Neural cell (in vitro differentiated cells): ENCODE measurements at regions not wholly inside any gene's neighbourhood (a gene's known extent, or its start where the extent isn't known, plus 50 kb on each side); places are given as distances from the start of the nearest gene placed in this dataset.

Source experiments
- H2AFZ ChIP-seq: fragments of 200-600, 300-800 bp; sonication (generic), shearing (Covaris generic); 2 replicates; pipeline ENCODE4 v1.6.0; 2014; ENCODE audit warnings: low read depth, mild to moderate bottlenecking, antibody characterized with exemption, low read length, moderate library complexity
- H3F3A ChIP-seq: fragments of 200-600 bp; shearing (Covaris generic); 2 replicates; pipeline ENCODE4 v1.6.1; 2016; ENCODE audit warnings: mild to moderate bottlenecking, moderate library complexity, mixed read lengths, antibody characterized with exemption, low read length; ENCODE audit not compliant: insufficient read depth, poor library complexity, severe bottlenecking
- H3K27ac ChIP-seq: fragments of 200-600, 300-800 bp; sonication (generic), shearing (Covaris generic); 2 replicates; pipeline ENCODE4 v1.5.1; 2014; ENCODE audit warnings: mild to moderate bottlenecking, low read length, moderate library complexity
- H3K27me3 ChIP-seq: fragments of 300-800, 200-600 bp; sonication (generic), shearing (Covaris generic); 2 replicates; pipeline ENCODE4 v1.6.0; 2014; ENCODE audit warnings: mild to moderate bottlenecking, low read depth, low read length, moderate library complexity; ENCODE audit not compliant: insufficient read depth
- H3K36me3 ChIP-seq: fragments of 300-800, 200-600 bp; sonication (generic), shearing (Covaris generic); 2 replicates; pipeline ENCODE4 v1.5.1; 2014; ENCODE audit warnings: mild to moderate bottlenecking, antibody characterized with exemption, low read length, moderate library complexity; ENCODE audit not compliant: insufficient read depth
- H3K4me2 ChIP-seq: fragments of 300-800, 200-600 bp; sonication (generic), shearing (Covaris generic); 2 replicates; pipeline ENCODE4 v1.6.0; 2014; ENCODE audit warnings: mild to moderate bottlenecking, low read length
- H3K4me3 ChIP-seq: fragments of 300-800, 200-600 bp; sonication (generic), shearing (Covaris generic); 2 replicates; pipeline ENCODE4 v1.5.1; 2014; ENCODE audit warnings: mild to moderate bottlenecking, low read length, moderate library complexity
- H3K79me2 ChIP-seq: fragments of 200-600 bp; shearing (Covaris generic); replicated peaks from 2 replicates; pipeline ENCODE4 v1.6.0; 2014; ENCODE audit warnings: mild to moderate bottlenecking, low read length, moderate library complexity; ENCODE audit not compliant: insufficient read depth
- H3K9ac ChIP-seq: fragments of 300-800, 200-600 bp; sonication (generic), shearing (Covaris generic); 2 replicates; pipeline ENCODE4 v1.6.1; 2016; ENCODE audit warnings: mild to moderate bottlenecking, low read length, mixed read lengths
- H3K9me2 ChIP-seq: fragments of 200-600 bp; shearing (Covaris generic); 2 replicates; pipeline ENCODE4 v1.6.1; 2016; ENCODE audit warnings: mild to moderate bottlenecking, low read length, mixed read lengths; ENCODE audit not compliant: insufficient read depth
- H3K9me3 ChIP-seq: fragments of 200-600, 300-800 bp; sonication (generic), shearing (Covaris generic); 2 replicates; pipeline ENCODE4 v1.6.1; 2016; ENCODE audit warnings: mild to moderate bottlenecking, mixed run types, low read length, moderate library complexity, mixed read lengths
- H4K20me1 ChIP-seq: fragments of 200-600 bp; shearing (Covaris generic); 2 replicates; pipeline ENCODE4 v1.6.1; 2016; ENCODE audit warnings: mild to moderate bottlenecking, mixed run types; ENCODE audit not compliant: insufficient read depth
- EP300 ChIP-seq: fragments of 450-650 bp; conservative IDR thresholded peaks from 2 replicates; pipeline ENCODE4 v1.6.1; 2014; ENCODE audit warnings: antibody characterized with exemption, mild to moderate bottlenecking, moderate library complexity; ENCODE audit not compliant: poor library complexity, severe bottlenecking
- EZH2 ChIP-seq: fragments of 200-600, 300-800 bp; shearing (Covaris generic), sonication (generic); IDR thresholded peaks from 2 replicates; pipeline ENCODE4 v1.6.1; 2014; ENCODE audit warnings: antibody characterized with exemption, low read length, borderline replicate concordance, mild to moderate bottlenecking; ENCODE audit not compliant: insufficient read depth, poor library complexity, severe bottlenecking
- MXI1 ChIP-seq: fragments of 450-650 bp; conservative IDR thresholded peaks from 2 replicates; pipeline ENCODE4 v1.6.1; 2014; ENCODE audit warnings: antibody characterized with exemption, mild to moderate bottlenecking; ENCODE audit not compliant: poor library complexity, severe bottlenecking
- POLR2AphosphoS5 ChIP-seq: IDR thresholded peaks from 2 replicates; pipeline ENCODE4 v1.6.1; 2012
- RAD21 ChIP-seq: fragments of 450-650 bp; conservative IDR thresholded peaks from 2 replicates; pipeline ENCODE4 v1.6.1; 2014; ENCODE audit warnings: antibody characterized with exemption, mild to moderate bottlenecking, moderate library complexity
- SMC3 ChIP-seq: fragments of 450-650 bp; conservative IDR thresholded peaks from 2 replicates; pipeline ENCODE4 v1.6.1; 2014; ENCODE audit warnings: antibody characterized with exemption, mild to moderate bottlenecking, moderate library complexity; ENCODE audit not compliant: poor library complexity
- TAF1 ChIP-seq: IDR thresholded peaks from 2 replicates; pipeline ENCODE4 v1.6.1; 2012; ENCODE audit warnings: low read depth
- TF ChIP-seq, protein P1 (sequence below): IDR thresholded peaks from 2 replicates; pipeline ENCODE4 v1.6.1; 2012; ENCODE audit warnings: borderline replicate concordance
- TF ChIP-seq, protein P2 (sequence below): fragments of 450-650 bp; IDR thresholded peaks from 2 replicates; pipeline ENCODE4 v1.5.1; 2014; ENCODE audit warnings: antibody characterized with exemption, mild to moderate bottlenecking, moderate library complexity; ENCODE audit not compliant: poor library complexity, severe bottlenecking

DNA sequence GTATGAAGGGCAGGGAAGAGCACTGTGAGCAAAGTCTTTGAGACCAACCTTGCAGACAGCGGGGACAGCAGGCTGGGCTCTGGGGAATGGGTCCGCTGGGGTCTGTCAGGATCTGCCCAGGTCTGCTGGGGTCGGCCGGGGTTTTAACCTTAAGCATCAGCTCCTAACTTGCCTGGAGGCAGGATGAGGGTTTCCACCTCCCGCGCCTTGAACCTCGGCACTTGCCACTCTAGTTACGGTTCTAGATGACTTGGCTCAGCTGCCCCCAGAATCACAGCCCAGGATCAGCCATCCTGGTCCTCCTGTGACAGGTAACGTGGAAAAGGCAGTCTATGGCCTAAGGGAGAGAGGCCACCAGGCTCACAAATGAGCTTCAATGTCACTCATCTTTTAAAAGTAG is 50.4 kb upstream of the CACUL1 start:
- TF ChIP-seq TAF1 (no peak), RAD21 (no peak), MXI1 (no peak), EZH2 (no peak), POLR2AphosphoS5 (no peak), SMC3 (no peak), EP300 (no peak)
- TF ChIP-seq, protein P1, sequence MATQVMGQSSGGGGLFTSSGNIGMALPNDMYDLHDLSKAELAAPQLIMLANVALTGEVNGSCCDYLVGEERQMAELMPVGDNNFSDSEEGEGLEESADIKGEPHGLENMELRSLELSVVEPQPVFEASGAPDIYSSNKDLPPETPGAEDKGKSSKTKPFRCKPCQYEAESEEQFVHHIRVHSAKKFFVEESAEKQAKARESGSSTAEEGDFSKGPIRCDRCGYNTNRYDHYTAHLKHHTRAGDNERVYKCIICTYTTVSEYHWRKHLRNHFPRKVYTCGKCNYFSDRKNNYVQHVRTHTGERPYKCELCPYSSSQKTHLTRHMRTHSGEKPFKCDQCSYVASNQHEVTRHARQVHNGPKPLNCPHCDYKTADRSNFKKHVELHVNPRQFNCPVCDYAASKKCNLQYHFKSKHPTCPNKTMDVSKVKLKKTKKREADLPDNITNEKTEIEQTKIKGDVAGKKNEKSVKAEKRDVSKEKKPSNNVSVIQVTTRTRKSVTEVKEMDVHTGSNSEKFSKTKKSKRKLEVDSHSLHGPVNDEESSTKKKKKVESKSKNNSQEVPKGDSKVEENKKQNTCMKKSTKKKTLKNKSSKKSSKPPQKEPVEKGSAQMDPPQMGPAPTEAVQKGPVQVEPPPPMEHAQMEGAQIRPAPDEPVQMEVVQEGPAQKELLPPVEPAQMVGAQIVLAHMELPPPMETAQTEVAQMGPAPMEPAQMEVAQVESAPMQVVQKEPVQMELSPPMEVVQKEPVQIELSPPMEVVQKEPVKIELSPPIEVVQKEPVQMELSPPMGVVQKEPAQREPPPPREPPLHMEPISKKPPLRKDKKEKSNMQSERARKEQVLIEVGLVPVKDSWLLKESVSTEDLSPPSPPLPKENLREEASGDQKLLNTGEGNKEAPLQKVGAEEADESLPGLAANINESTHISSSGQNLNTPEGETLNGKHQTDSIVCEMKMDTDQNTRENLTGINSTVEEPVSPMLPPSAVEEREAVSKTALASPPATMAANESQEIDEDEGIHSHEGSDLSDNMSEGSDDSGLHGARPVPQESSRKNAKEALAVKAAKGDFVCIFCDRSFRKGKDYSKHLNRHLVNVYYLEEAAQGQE = no peak
- TF ChIP-seq, protein P2, sequence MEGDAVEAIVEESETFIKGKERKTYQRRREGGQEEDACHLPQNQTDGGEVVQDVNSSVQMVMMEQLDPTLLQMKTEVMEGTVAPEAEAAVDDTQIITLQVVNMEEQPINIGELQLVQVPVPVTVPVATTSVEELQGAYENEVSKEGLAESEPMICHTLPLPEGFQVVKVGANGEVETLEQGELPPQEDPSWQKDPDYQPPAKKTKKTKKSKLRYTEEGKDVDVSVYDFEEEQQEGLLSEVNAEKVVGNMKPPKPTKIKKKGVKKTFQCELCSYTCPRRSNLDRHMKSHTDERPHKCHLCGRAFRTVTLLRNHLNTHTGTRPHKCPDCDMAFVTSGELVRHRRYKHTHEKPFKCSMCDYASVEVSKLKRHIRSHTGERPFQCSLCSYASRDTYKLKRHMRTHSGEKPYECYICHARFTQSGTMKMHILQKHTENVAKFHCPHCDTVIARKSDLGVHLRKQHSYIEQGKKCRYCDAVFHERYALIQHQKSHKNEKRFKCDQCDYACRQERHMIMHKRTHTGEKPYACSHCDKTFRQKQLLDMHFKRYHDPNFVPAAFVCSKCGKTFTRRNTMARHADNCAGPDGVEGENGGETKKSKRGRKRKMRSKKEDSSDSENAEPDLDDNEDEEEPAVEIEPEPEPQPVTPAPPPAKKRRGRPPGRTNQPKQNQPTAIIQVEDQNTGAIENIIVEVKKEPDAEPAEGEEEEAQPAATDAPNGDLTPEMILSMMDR = no peak
- H3K79me2 ChIP-seq = no peaks in the 10 kb centered on the region
- no peaks in the 10 kb centered on the region for H3F3A ChIP-seq
- H3K27me3 ChIP-seq = no peaks in the 10 kb centered on the region
- no peak overlapping the region for H3K9ac ChIP-seq
- no peak overlapping the region for H3K27ac ChIP-seq
- no peak overlapping the region for H2AFZ ChIP-seq
- H3K9me2 ChIP-seq = no peaks in the 10 kb centered on the region
- H3K9me3 ChIP-seq = no peaks in the 10 kb centered on the region
- H3K4me3 ChIP-seq = no peak overlapping the region
- no peak overlapping the region for H3K4me2 ChIP-seq
- H4K20me1 ChIP-seq = no peaks in the 10 kb centered on the region
- H3K36me3 ChIP-seq = no peaks in the 10 kb centered on the region

DNA sequence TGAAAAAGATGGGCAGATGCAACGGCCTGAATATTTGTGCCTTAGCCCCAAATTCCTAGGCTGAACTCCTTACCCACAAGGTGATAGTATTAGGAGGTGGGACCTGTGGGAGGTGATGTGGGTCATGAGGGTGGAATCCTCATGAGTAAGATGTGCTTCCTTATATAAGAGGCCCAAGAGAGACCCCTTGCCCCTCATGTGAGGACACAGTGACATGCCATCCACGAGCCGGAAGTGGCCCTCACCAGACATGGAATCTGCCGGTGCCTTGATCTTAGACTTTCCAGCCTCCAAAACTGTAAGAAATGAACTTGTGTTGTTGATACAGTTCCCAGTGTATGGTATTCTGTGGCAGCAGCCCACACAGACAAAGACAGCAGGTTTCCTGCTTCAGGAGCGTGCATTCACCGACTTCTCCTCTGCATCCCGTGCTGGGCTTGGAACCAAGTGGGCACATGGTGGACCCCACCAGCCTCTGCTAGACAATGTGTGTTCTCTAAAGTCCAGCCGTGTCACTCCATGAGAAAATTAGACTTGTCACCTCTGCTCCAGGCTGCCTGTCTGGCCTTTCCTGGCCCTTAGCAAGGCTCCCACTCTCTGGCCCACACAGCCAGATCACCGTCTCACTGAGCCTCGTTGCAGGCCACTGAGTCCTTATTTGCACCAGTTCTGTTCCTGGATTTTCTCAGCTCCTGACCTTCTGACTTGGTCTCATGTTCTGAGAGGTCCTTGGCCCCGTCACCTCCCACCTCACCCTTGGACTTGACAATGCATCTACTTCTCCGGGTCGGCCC is 52.9 kb upstream of the CACUL1 start:
- H3K36me3 ChIP-seq = no peaks in the 10 kb centered on the region
- no peak overlapping the region for H2AFZ ChIP-seq
- H4K20me1 ChIP-seq = no peaks in the 10 kb centered on the region
- H3K4me2 ChIP-seq = no peak overlapping the region
- no peaks in the 10 kb centered on the region for H3K27me3 ChIP-seq
- TF ChIP-seq EP300 = no peak
- no peak for TF ChIP-seq EZH2
- TF ChIP-seq RAD21 = no peak
- TF ChIP-seq TAF1 = no peak
- no peak for TF ChIP-seq SMC3
- TF ChIP-seq, protein P2 = no peak
- TF ChIP-seq, protein P1 = no peak
- no peak for TF ChIP-seq POLR2AphosphoS5
- TF ChIP-seq MXI1 = no peak
- no peak overlapping the region for H3K4me3 ChIP-seq
- H3K9me2 ChIP-seq = no peaks in the 10 kb centered on the region
- no peak overlapping the region for H3K27ac ChIP-seq
- H3K9me3 ChIP-seq = no peaks in the 10 kb centered on the region
- H3K79me2 ChIP-seq = no peaks in the 10 kb centered on the region
- no peaks in the 10 kb centered on the region for H3F3A ChIP-seq
- no peak overlapping the region for H3K9ac ChIP-seq
